GM23248 (cell line): ENCODE measurements at regions not wholly inside any gene's neighbourhood (a gene's known extent, or its start where the extent isn't known, plus 50 kb on each side); places are given as distances from the start of the nearest gene placed in this dataset.
"Not testable (repeated sequence)": the region's sequence is repeated elsewhere in the genome, so short reads cannot be mapped to it uniquely, and the experiment has no call there.

Experiments used
- EZH2 ChIP-seq: fragments of 200-600 bp; sonication (generic); IDR thresholded peaks from 2 replicates; pipeline ENCODE4 v1.6.1; 2018; ENCODE audit warnings: antibody characterized with exemption, mild to moderate bottlenecking; ENCODE audit not compliant: insufficient read depth, poor library complexity, severe bottlenecking
- EZH2phosphoT487 ChIP-seq: fragments of 200-600 bp; sonication (generic); IDR thresholded peaks from 2 replicates; pipeline ENCODE4 v1.6.1; 2018; ENCODE audit warnings: antibody characterized with exemption, moderate library complexity, mild to moderate bottlenecking, low read depth; ENCODE audit not compliant: insufficient read depth

DNA sequence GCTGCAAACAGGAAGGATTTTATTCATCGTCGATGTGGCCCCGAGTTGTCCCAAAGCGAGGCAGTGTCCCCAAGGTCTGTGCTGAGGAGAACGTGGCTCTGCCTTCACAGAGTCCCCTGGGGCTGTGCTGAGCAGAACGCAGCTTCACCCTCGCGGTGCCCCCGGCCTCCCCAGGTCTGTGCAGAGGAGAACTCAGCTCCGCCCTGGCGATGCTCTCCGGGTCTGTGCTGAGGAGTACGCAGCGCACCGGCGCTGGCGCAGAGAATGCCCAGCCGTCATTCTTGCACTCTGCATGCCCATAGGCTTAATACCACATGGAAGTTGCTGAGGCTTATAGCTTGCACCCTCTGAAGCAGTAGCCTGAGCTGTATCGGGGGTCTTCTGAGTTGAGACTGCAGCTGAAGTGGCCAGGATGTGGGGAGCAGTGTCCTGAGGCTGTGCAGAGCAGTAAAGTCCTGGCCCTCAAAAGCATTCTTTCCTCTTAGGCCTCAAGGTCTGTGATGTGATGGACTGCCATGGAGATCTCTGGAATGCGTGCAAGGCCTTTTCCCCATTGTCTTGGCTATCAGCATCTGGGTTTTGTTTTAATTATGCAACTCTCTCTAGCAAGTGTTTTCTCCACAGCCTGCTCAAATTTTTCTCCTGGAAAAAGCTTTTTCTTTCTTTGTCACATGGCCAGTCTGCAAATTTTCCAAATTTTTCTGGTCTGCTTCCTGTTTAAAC is 237.5 kb downstream of the ANKRD30B start:
- not testable (repeated sequence) for TF ChIP-seq EZH2, EZH2phosphoT487
